ENCODE measurements at regions not wholly inside any gene's neighbourhood (a gene's known extent, or its start where the extent isn't known, plus 50 kb on each side); places are given as distances from the start of the nearest gene placed in this dataset.

- TF ChIP-seq ZNF274 (IDR thresholded peaks at IDR 0.05; ENCODE audit: low read depth, low read length) = no peak
- no peak for TF ChIP-seq YY1 (IDR thresholded peaks at IDR 0.05; ENCODE audit: insufficient read depth, insufficient read length)
Observed at GRCh38 chr14:38856798-38857197, 246.2 kb downstream of the SEC23A start.
